ENCODE measurements at regions not wholly inside any gene's neighbourhood (a gene's known extent, or its start where the extent isn't known, plus 50 kb on each side); places are given as distances from the start of the nearest gene placed in this dataset.

DNA sequence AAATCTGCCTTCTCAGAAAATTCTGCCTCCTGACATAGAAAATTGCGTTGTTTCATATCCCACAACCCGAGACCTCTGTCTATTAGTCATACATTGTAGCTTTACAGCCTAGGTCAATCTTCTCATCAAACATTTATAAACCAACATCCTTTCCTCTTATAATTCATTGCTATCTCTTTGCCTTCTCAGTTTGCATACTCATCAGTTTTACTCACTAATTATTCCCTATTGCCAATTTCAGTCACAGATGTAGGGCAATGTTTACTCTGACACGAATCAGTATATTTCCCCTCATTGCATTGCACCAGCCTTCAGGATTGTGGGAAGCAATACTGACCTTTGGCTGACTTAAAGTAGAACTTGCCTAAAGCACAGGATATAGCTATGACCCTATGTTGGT lies 247.2 kb downstream of the CEMIP2 start:
- TF ChIP-seq POLR2AphosphoS5 (IDR thresholded peaks at IDR 0.05; ENCODE audit: low read depth, low read length): no peak
- no peak for TF ChIP-seq SPI1 (IDR thresholded peaks at IDR 0.05; ENCODE audit: low read depth, low read length)
- no peak for TF ChIP-seq POLR2A (IDR thresholded peaks at IDR 0.05; ENCODE audit: low read depth, low read length)
- TF ChIP-seq TAF1 (IDR thresholded peaks at IDR 0.05; ENCODE audit: low read depth, low read length): no peak

Data from GM12891 (cell line).